ENCODE measurements at regions not wholly inside any gene's neighbourhood (a gene's known extent, or its start where the extent isn't known, plus 50 kb on each side); places are given as distances from the start of the nearest gene placed in this dataset.

GRCh38 chr16:48704710-48705109 lies 94.7 kb upstream of the N4BP1 start:
- Histone ChIP-seq H2AFZ (no peak overlapping the region), H3K27ac (no peak overlapping the region), H4K20me1 (ENCODE audit: insufficient read depth, poor library complexity, severe bottlenecking) (no peaks in the 10 kb centered on the region), H3K36me3 (replicated peaks; ENCODE audit: insufficient read depth, low read depth) (no peaks in the 10 kb centered on the region), H3K4me1 (ENCODE audit: insufficient read depth) (no peaks in the 10 kb centered on the region), H3K79me2 (no peaks in the 10 kb centered on the region), H3K4me2 (no peak overlapping the region), H3K9me2 (replicated peaks; ENCODE audit: insufficient read depth) (no peaks in the 10 kb centered on the region), H3K4me3 (no peak overlapping the region), H3K9me3 (ENCODE audit: low read depth) (no peaks in the 10 kb centered on the region), H3K27me3 (peaks cover 3% of the 10 kb centered on the region)
- WGBS (ENCODE audit: low lambda C conversion rate, missing lambda C conversion rate), result 68% methylated on average over 1 of the region's 1 CpG
- TF ChIP-seq CTCF (IDR thresholded peaks at IDR 0.05; ENCODE audit: poor library complexity) (no peak), EZH2phosphoT487 (IDR thresholded peaks at IDR 0.05; ENCODE audit: low read depth, severe bottlenecking, unreplicated experiment) (no peak), EZH2 (IDR thresholded peaks at IDR 0.05; ENCODE audit: borderline replicate concordance) (no peak)
- DNase-seq (ENCODE audit: low spot score), result no peak

DNA sequence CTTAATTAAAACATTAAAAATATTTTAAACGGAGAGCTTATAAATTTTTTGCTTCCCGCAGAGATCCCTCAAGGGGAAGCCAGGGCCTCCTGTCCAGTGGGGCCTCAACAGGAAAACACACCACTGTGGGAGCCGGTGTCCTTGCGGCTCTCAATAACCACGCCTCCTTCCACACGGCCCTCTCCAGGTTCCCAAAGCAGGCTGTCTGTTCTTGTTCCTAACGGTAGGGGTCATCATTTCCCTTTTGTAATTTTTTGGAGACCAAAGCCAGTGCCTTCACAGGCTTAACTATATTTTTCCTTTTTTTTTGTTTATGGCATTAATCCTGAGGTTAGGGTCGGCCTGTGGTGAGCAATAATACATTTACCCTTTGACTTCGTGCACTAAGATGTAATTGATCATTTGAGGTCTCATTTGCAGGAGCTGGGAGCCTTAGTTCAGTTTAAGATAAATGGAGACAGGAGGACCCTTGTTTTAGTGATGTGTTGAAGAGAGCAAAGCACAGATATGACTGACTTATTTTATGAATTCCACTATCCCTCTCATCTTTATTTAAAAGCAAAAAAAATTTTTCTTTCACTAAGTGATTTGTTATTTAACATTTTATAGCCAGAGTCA lies 77.5 kb upstream of the N4BP1 start:
- Histone ChIP-seq H3K9me3 (ENCODE audit: low read depth) (no peaks in the 10 kb centered on the region), H3K9me2 (replicated peaks; ENCODE audit: insufficient read depth) (no peaks in the 10 kb centered on the region), H3K27ac (no peak overlapping the region), H3K36me3 (replicated peaks; ENCODE audit: insufficient read depth, low read depth) (no peaks in the 10 kb centered on the region), H3K4me2 (no peak overlapping the region), H2AFZ (no peak overlapping the region), H3K79me2 (no peaks in the 10 kb centered on the region), H3K4me3 (no peak overlapping the region), H3K4me1 (ENCODE audit: insufficient read depth) (no peaks in the 10 kb centered on the region), H3K27me3 (no peaks in the 10 kb centered on the region), H4K20me1 (ENCODE audit: insufficient read depth, poor library complexity, severe bottlenecking) (no peaks in the 10 kb centered on the region)
- TF ChIP-seq CTCF (IDR thresholded peaks at IDR 0.05; ENCODE audit: poor library complexity), result peak; percentile 84
- TF ChIP-seq EZH2phosphoT487 (IDR thresholded peaks at IDR 0.05; ENCODE audit: low read depth, severe bottlenecking, unreplicated experiment), result no peak
- peak; percentile 86 for DNase-seq (ENCODE audit: low spot score)
- under 1% methylated on average over 9 of the region's 9 CpGs for WGBS (ENCODE audit: low lambda C conversion rate, missing lambda C conversion rate)

DNA sequence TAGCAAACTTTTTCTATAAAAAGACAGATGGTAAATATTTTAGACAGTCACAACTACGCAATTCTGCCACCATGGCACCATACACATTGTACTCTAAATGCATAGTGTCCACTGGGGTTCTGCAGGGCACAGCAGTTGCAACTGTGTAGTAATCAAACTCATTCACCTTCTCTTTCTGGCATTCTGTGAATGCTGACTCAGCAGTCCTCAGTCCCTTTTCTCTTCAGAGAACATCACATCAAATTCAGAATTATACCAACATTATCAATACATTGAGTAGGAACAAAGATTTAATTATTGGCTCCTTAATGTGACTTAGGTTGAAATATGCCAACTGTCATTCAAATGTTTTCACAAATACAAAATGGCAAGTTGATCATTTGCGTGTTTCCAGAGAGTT lies 74.2 kb upstream of the N4BP1 start:
- H3K9me3 ChIP-seq (ENCODE audit: low read depth), result no peaks in the 10 kb centered on the region
- H3K4me2 ChIP-seq, result no peak overlapping the region
- no peaks in the 10 kb centered on the region for H3K79me2 ChIP-seq
- H3K27ac ChIP-seq, result no peak overlapping the region
- H2AFZ ChIP-seq, result no peak overlapping the region
- H3K36me3 ChIP-seq (replicated peaks; ENCODE audit: insufficient read depth, low read depth), result no peaks in the 10 kb centered on the region
- no peak overlapping the region for H3K4me3 ChIP-seq
- WGBS (ENCODE audit: low lambda C conversion rate, missing lambda C conversion rate), result 86% methylated on average over 2 of the region's 2 CpGs
- no peaks in the 10 kb centered on the region for H3K9me2 ChIP-seq (replicated peaks; ENCODE audit: insufficient read depth)
- H3K4me1 ChIP-seq (ENCODE audit: insufficient read depth), result no peaks in the 10 kb centered on the region
- no peak for TF ChIP-seq EZH2phosphoT487 (IDR thresholded peaks at IDR 0.05; ENCODE audit: low read depth, severe bottlenecking, unreplicated experiment)
- TF ChIP-seq EZH2 (IDR thresholded peaks at IDR 0.05; ENCODE audit: borderline replicate concordance), result no peak
- TF ChIP-seq CTCF (IDR thresholded peaks at IDR 0.05; ENCODE audit: poor library complexity), result no peak
- no peak for DNase-seq (ENCODE audit: low spot score)
- no peaks in the 10 kb centered on the region for H3K27me3 ChIP-seq
- H4K20me1 ChIP-seq (ENCODE audit: insufficient read depth, poor library complexity, severe bottlenecking), result no peaks in the 10 kb centered on the region

GRCh38 chr16:48682971-48683370 lies 73.0 kb upstream of the N4BP1 start:
- Histone ChIP-seq H3K4me1 (ENCODE audit: insufficient read depth) (no peaks in the 10 kb centered on the region), H3K27ac (no peak overlapping the region), H3K4me3 (no peak overlapping the region), H2AFZ (no peak overlapping the region), H4K20me1 (ENCODE audit: insufficient read depth, poor library complexity, severe bottlenecking) (no peaks in the 10 kb centered on the region), H3K36me3 (replicated peaks; ENCODE audit: insufficient read depth, low read depth) (no peaks in the 10 kb centered on the region), H3K79me2 (no peaks in the 10 kb centered on the region), H3K9me2 (replicated peaks; ENCODE audit: insufficient read depth) (no peaks in the 10 kb centered on the region), H3K9me3 (ENCODE audit: low read depth) (no peaks in the 10 kb centered on the region), H3K4me2 (no peak overlapping the region), H3K27me3 (no peaks in the 10 kb centered on the region)
- WGBS (ENCODE audit: low lambda C conversion rate, missing lambda C conversion rate), result 58% methylated on average over 3 of the region's 3 CpGs
- DNase-seq (ENCODE audit: low spot score), result no peak
- no peak for TF ChIP-seq EZH2phosphoT487 (IDR thresholded peaks at IDR 0.05; ENCODE audit: low read depth, severe bottlenecking, unreplicated experiment)
- no peak for TF ChIP-seq CTCF (IDR thresholded peaks at IDR 0.05; ENCODE audit: poor library complexity)
- no peak for TF ChIP-seq EZH2 (IDR thresholded peaks at IDR 0.05; ENCODE audit: borderline replicate concordance)

Measured in hepatocyte (in vitro differentiated cells).